CD14-positive monocyte (primary cell): ENCODE measurements at regions not wholly inside any gene's neighbourhood (a gene's known extent, or its start where the extent isn't known, plus 50 kb on each side); places are given as distances from the start of the nearest gene placed in this dataset.

Experiments used
- DNase-seq, 3 donors: peaks; one replicate each; pipeline ENCODE4 v3.0.0-alpha.2; 2011 to 2022
- H2AFZ ChIP-seq: 2 replicates; pipeline ENCODE4 v1.6.0; 2012; ENCODE audit warnings: mild to moderate bottlenecking, low read depth, low read length, inconsistent platforms; ENCODE audit not compliant: insufficient read depth, poor library complexity, severe bottlenecking
- H3K27ac ChIP-seq, 2 donors: 1 replicate in 1 of 2; 2 replicates in 1 of 2; pipeline ENCODE4 v1.5.1; 2012 to 2013; ENCODE audit warnings: low read length in 2 of 2, control low read depth in 1 of 2, inconsistent platforms in 1 of 2, low read depth in 1 of 2, mild to moderate bottlenecking in 1 of 2
- H3K27me3 ChIP-seq, 2 donors: one replicate each; pipeline versions ENCODE4 v1.6.0 to v1.6.1; 2011 to 2013; ENCODE audit warnings: low read length in 2 of 2; ENCODE audit not compliant: control insufficient read depth in 2 of 2, insufficient read depth in 2 of 2
- H3K36me3 ChIP-seq, 2 donors: replicated peaks in 1 of 2; 1 replicate in 1 of 2; 2 replicates in 1 of 2; pipeline versions ENCODE4 v1.5.1 to v1.6.1; 2012 to 2013; ENCODE audit warnings: low read length in 2 of 2, control low read depth in 1 of 2, inconsistent platforms in 1 of 2, mild to moderate bottlenecking in 1 of 2; ENCODE audit not compliant: insufficient read depth in 2 of 2, control insufficient read depth in 1 of 2
- H3K4me1 ChIP-seq, 2 donors: 1 replicate in 1 of 2; 2 replicates in 1 of 2; pipeline versions ENCODE4 v1.5.1 to v1.6.1; 2012 to 2013; ENCODE audit warnings: low read length in 2 of 2, control low read depth in 1 of 2, inconsistent platforms in 1 of 2, mild to moderate bottlenecking in 1 of 2, moderate library complexity in 1 of 2; ENCODE audit not compliant: insufficient read depth in 2 of 2, control insufficient read depth in 1 of 2
- H3K4me2 ChIP-seq: replicated peaks from 2 replicates; pipeline ENCODE3; 2012; ENCODE audit warnings: low read length, moderate library complexity, mild to moderate bottlenecking; ENCODE audit not compliant: poor library complexity, severe bottlenecking; ENCODE audit errors: extremely low read depth
- H3K4me3 ChIP-seq, 3 experiments: fragments of 200-600 bp in 1 of 3; sonication (generic) in 1 of 3; replicated peaks in 1 of 3; 1 replicate in 2 of 3; 2 replicates in 1 of 3; pipeline ENCODE4 v1.5.1; 2011 to 2013; ENCODE audit warnings: low read length in 3 of 3, mild to moderate bottlenecking in 3 of 3, control low read depth in 2 of 3, low read depth in 2 of 3, inconsistent platforms in 1 of 3, moderate library complexity in 1 of 3
- H3K79me2 ChIP-seq: 2 replicates; pipeline ENCODE4 v1.6.0; 2012; ENCODE audit warnings: mild to moderate bottlenecking, control low read depth, inconsistent platforms, low read length, moderate library complexity; ENCODE audit not compliant: insufficient read depth
- H3K9ac ChIP-seq: 2 replicates; pipeline ENCODE4 v1.6.0; 2017; ENCODE audit warnings: low read length, mild to moderate bottlenecking; ENCODE audit not compliant: insufficient read depth, poor library complexity, severe bottlenecking
- H3K9me3 ChIP-seq, 2 donors: replicated peaks in 1 of 2; 1 replicate in 1 of 2; 2 replicates in 1 of 2; pipeline versions ENCODE4 v1.5.1 to v1.6.1; 2012 to 2013; ENCODE audit warnings: low read length in 2 of 2, control low read depth in 1 of 2; ENCODE audit not compliant: control insufficient read depth in 1 of 2, insufficient read depth in 1 of 2
- H4K20me1 ChIP-seq: 2 replicates; pipeline ENCODE4 v1.6.0; 2012; ENCODE audit warnings: mild to moderate bottlenecking, low read length, control low read depth, moderate library complexity; ENCODE audit not compliant: insufficient read depth
- H3K27ac Mint-ChIP-seq, 7 donors: one replicate each; pipeline ENCODE4 v1.8.0; 2020; ENCODE audit warnings: mild to moderate bottlenecking in 7 of 7, mixed read lengths in 7 of 7, moderate library complexity in 6 of 7, inconsistent platforms in 2 of 7
- H3K27me3 Mint-ChIP-seq, 3 donors: one replicate each; pipeline ENCODE4 v1.8.0; 2021 to 2022; ENCODE audit warnings: low read depth in 3 of 3, mild to moderate bottlenecking in 3 of 3, mixed read lengths in 3 of 3, moderate library complexity in 3 of 3, inconsistent platforms in 1 of 3
- H3K36me3 Mint-ChIP-seq, 2 donors: one replicate each; pipeline ENCODE4 v1.8.0; 2020; ENCODE audit warnings: mixed read lengths in 2 of 2, inconsistent platforms in 1 of 2, mild to moderate bottlenecking in 1 of 2
- H3K4me1 Mint-ChIP-seq: one replicate; pipeline ENCODE4 v1.8.0; 2020; ENCODE audit warnings: mild to moderate bottlenecking, mixed read lengths
- H3K4me3 Mint-ChIP-seq, 2 donors: one replicate each; pipeline ENCODE4 v1.8.0; 2020; ENCODE audit warnings: mild to moderate bottlenecking in 2 of 2, mixed read lengths in 2 of 2, moderate library complexity in 1 of 2
- H3K9me3 Mint-ChIP-seq, 7 donors: one replicate each; pipeline ENCODE4 v1.8.0; 2020 to 2022; ENCODE audit warnings: mixed read lengths in 7 of 7, mild to moderate bottlenecking in 6 of 7, moderate library complexity in 6 of 7, inconsistent platforms in 2 of 7
- CTCF ChIP-seq: fragments of 200-600 bp; IDR thresholded peaks from one replicate; pipeline ENCODE4 v1.8.0; 2022; ENCODE audit warnings: antibody characterized with exemption, mild to moderate bottlenecking
- WGBS: methylation state at CpG from one replicate; pipeline ENCODE4 v1.1.5; 2013; ENCODE audit warnings: missing lambda C conversion rate; ENCODE audit not compliant: insufficient coverage; 5-methylcytosine and 5-hydroxymethylcytosine counted together
- intact Hi-C, 2 donors: fragments of 100-400 bp; cut with micrococcal nuclease; formaldehyde crosslinking; loops; one replicate each; pipeline versions ENCODE4 v1.15.0 to v1.15.1; 2023

DNA sequence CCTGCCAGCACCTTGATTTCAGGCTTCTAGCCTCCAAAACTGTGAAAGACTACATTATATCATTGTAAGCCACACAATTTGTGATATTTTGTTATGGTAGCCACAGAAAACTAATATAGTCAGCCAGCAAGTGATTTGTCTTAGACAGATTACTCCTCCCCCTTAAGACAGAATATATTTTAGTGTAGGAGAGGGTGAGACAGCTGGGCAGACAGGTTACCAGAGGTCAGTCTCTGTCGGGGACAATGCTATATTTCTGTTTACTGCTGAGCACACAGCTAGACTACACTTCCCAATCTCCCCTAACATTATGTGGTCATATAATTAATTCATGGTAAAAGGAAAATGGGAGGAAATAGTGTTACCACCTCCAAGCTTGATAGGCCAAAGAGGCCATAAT, 185.8 kb upstream of the PIK3C3 start:
- Histone ChIP-seq H3K79me2 (no peaks in the 10 kb centered on the region), H3K4me3 (no peak overlapping the region), H3K27me3 (no peaks in the 10 kb centered on the region), H3K27ac (no peak overlapping the region), H4K20me1 (no peaks in the 10 kb centered on the region), H3K36me3 (no peaks in the 10 kb centered on the region), H3K4me2 (no peak overlapping the region), H3K9ac (no peak overlapping the region), H3K4me1 (no peaks in the 10 kb centered on the region), H2AFZ (no peak overlapping the region), H3K9me3 (no peaks in the 10 kb centered on the region)
- no CpG with 5 or more reads among the region's 1 CpG for WGBS
- no peaks in the 10 kb centered on the region for H3K36me3 Mint-ChIP-seq
- intact Hi-C loops: no loop called here
- H3K4me3 Mint-ChIP-seq: no peak overlapping the region
- no peak overlapping the region for H3K27ac Mint-ChIP-seq
- no peak for TF ChIP-seq CTCF
- peaks cover 0 to 6% (median 0%) of the 10 kb centered on the region in 3 donors for H3K27me3 Mint-ChIP-seq
- no peak for DNase-seq
- H3K9me3 Mint-ChIP-seq: peaks cover 0 to 2% (median 0%) of the 10 kb centered on the region in 7 donors
- H3K4me1 Mint-ChIP-seq: no peaks in the 10 kb centered on the region

- Histone ChIP-seq H4K20me1 (no peaks in the 10 kb centered on the region), H2AFZ (no peak overlapping the region), H3K27me3 (no peaks in the 10 kb centered on the region), H3K4me1 (no peaks in the 10 kb centered on the region), H3K36me3 (no peaks in the 10 kb centered on the region), H3K4me3 (no peak overlapping the region), H3K4me2 (no peak overlapping the region), H3K79me2 (no peaks in the 10 kb centered on the region), H3K9me3 (no peaks in the 10 kb centered on the region), H3K27ac (no peak overlapping the region), H3K9ac (no peak overlapping the region)
- Mint-ChIP-seq H3K36me3 (no peaks in the 10 kb centered on the region), H3K4me1 (no peaks in the 10 kb centered on the region), H3K4me3 (no peak overlapping the region), H3K27me3 (peaks cover 0 to 6% (median 0%) of the 10 kb centered on the region in 3 donors), H3K27ac (no peak overlapping the region), H3K9me3 (peaks cover 0 to 2% (median 0%) of the 10 kb centered on the region in 7 donors)
- intact Hi-C loops: no loop called here
- DNase-seq: no peak
- no peak for TF ChIP-seq CTCF
- no CpG with 5 or more reads among the region's 2 CpGs for WGBS
Observed at GRCh38 chr18:41768467-41768866, 186.6 kb upstream of the PIK3C3 start.
